Ishikawa (cell line): ENCODE measurements at regions not wholly inside any gene's neighbourhood (a gene's known extent, or its start where the extent isn't known, plus 50 kb on each side); places are given as distances from the start of the nearest gene placed in this dataset.

Source experiments
- MAX ChIP-seq: IDR thresholded peaks from 2 replicates; pipeline ENCODE4 v1.6.1; 2012
- REST ChIP-seq: IDR thresholded peaks from 2 replicates; pipeline ENCODE4 v1.6.1; 2012; ENCODE audit warnings: low read depth, mild to moderate bottlenecking
- USF1 ChIP-seq: IDR thresholded peaks from 2 replicates; pipeline ENCODE4 v1.6.1; 2012

GRCh38 chr9:36456480-36457065, 56.5 kb upstream of the RNF38 start:
- TF ChIP-seq USF1 (no peak), REST (no peak), MAX (no peak)
